B cell (primary cell): ENCODE measurements at regions not wholly inside any gene's neighbourhood (a gene's known extent, or its start where the extent isn't known, plus 50 kb on each side); places are given as distances from the start of the nearest gene placed in this dataset.

Source experiments
- EZH2 ChIP-seq: IDR thresholded peaks from 2 replicates; pipeline ENCODE4 v1.6.1; 2012; ENCODE audit warnings: borderline replicate concordance, low read depth, mild to moderate bottlenecking, moderate library complexity, low read length; ENCODE audit not compliant: insufficient read depth, poor library complexity, severe bottlenecking
- TF ChIP-seq, protein P1 (sequence below): fragments of 200-600 bp; IDR thresholded peaks from one replicate; pipeline ENCODE4 v1.8.0; 2022; ENCODE audit warnings: antibody characterized with exemption, mild to moderate bottlenecking

DNA sequence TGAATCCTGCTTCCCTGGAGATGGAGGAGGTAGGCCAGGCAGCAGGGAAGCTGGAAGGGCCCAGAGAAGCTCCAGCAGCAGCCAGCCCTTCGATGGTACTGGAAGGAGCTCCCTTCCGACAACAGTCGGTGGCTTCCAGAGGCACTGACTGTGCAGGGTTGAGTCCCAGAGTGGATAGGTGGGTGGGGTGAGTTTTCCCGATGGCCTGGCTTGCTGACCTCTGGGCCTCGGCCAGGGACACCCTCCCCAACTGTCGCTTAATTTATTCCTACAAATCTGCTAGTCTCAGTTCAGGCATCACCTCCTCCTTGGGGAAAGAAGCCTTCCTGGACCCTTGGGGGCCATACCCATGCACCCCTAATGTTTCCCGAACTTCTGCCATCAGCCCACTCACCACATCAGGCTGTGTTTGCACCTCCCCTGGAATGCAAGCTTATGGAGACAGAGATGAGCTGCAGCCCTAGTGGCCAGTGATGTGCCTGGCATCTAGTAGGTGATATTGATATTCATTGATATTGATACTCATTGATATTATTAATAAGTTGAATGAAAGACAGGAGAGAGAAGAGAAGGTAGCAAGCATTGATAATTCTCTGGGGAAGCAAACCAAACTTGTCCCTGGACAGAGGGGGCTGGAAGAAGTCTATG is 104.6 kb upstream of the BOD1 start:
- TF ChIP-seq, protein P1, sequence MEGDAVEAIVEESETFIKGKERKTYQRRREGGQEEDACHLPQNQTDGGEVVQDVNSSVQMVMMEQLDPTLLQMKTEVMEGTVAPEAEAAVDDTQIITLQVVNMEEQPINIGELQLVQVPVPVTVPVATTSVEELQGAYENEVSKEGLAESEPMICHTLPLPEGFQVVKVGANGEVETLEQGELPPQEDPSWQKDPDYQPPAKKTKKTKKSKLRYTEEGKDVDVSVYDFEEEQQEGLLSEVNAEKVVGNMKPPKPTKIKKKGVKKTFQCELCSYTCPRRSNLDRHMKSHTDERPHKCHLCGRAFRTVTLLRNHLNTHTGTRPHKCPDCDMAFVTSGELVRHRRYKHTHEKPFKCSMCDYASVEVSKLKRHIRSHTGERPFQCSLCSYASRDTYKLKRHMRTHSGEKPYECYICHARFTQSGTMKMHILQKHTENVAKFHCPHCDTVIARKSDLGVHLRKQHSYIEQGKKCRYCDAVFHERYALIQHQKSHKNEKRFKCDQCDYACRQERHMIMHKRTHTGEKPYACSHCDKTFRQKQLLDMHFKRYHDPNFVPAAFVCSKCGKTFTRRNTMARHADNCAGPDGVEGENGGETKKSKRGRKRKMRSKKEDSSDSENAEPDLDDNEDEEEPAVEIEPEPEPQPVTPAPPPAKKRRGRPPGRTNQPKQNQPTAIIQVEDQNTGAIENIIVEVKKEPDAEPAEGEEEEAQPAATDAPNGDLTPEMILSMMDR: no peak
- no peak for TF ChIP-seq EZH2
